Ovary (tissue), 3 donors: ENCODE measurements at regions not wholly inside any gene's neighbourhood (a gene's known extent, or its start where the extent isn't known, plus 50 kb on each side); places are given as distances from the start of the nearest gene placed in this dataset.

Experiments
- POLR2A ChIP-seq: fragments of 450-650 bp; IDR thresholded peaks from one replicate; pipeline ENCODE4 v1.6.1; 2017; ENCODE audit warnings: antibody characterized with exemption, mild to moderate bottlenecking, moderate library complexity
- TF ChIP-seq, protein P1 (sequence below), 3 donors: fragments of 450-650 bp in 2 of 3; fragments of 200-600 bp in 1 of 3; IDR thresholded peaks; one replicate each; pipeline versions ENCODE4 v1.5.1 to v1.8.0; 2016 to 2022; ENCODE audit warnings: antibody characterized with exemption in 3 of 3, mild to moderate bottlenecking in 1 of 3
- donor health status: DM: no; HTN: no; CAD: no.

GRCh38 chr18:78610179-78610578 is 369.4 kb upstream of the SALL3 start:
- no peak for TF ChIP-seq POLR2A
- TF ChIP-seq, protein P1, sequence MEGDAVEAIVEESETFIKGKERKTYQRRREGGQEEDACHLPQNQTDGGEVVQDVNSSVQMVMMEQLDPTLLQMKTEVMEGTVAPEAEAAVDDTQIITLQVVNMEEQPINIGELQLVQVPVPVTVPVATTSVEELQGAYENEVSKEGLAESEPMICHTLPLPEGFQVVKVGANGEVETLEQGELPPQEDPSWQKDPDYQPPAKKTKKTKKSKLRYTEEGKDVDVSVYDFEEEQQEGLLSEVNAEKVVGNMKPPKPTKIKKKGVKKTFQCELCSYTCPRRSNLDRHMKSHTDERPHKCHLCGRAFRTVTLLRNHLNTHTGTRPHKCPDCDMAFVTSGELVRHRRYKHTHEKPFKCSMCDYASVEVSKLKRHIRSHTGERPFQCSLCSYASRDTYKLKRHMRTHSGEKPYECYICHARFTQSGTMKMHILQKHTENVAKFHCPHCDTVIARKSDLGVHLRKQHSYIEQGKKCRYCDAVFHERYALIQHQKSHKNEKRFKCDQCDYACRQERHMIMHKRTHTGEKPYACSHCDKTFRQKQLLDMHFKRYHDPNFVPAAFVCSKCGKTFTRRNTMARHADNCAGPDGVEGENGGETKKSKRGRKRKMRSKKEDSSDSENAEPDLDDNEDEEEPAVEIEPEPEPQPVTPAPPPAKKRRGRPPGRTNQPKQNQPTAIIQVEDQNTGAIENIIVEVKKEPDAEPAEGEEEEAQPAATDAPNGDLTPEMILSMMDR (IDR thresholded peaks at IDR 0.05), result no peak
